ENCODE measurements at regions not wholly inside any gene's neighbourhood (a gene's known extent, or its start where the extent isn't known, plus 50 kb on each side); places are given as distances from the start of the nearest gene placed in this dataset.
"Not testable (repeated sequence)": the region's sequence is repeated elsewhere in the genome, so short reads cannot be mapped to it uniquely, and the experiment has no call there.

DNA sequence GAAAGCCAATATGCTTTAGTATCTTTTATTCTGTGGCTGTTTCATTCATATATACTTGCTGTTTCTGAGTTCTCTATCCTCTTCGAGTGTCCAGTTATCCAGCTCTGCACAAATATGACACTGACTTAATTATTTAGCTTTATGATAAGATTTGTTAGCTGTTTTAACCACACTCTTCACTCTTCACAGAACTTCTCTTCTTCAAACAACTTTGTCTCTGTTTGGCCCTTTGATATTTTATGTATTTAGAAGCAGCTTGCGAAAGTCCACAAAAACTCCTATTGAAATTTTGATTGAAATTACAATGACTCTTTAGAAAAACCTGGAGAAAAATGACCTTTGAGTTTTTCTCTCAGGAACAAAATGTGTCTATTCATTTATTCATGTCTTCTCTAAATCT lies 407.0 kb downstream of the CPS1 start:
- no peak for DNase-seq

DNA sequence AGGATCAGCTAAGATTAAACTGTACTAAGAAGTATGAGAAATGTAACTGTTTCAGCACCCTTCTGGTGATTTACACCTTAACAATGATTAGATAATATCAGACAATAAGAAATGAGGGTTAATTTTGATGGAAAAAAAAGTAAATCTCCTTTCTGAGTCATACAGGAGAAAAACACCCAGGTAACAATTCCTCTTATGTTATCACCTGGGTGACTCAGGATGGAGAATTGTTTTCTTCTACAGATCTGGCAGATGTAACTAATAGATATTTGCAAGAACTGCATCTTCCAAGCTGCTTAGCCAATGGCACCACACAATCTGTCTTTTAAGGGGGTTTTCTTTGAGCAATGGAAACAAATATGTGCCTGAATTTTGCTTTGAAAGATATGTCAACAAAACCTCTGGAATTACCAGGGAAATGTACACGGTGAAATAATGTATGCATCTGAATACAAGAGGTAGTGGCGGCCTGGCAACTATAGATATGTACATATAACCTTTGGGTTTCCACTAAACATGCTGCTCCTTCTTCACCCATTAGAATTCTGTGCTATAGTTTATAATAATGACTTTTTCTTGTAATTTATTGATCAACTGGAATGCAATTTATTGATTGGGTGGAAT lies 407.9 kb downstream of the CPS1 start:
- DNase-seq: no peak

DNA sequence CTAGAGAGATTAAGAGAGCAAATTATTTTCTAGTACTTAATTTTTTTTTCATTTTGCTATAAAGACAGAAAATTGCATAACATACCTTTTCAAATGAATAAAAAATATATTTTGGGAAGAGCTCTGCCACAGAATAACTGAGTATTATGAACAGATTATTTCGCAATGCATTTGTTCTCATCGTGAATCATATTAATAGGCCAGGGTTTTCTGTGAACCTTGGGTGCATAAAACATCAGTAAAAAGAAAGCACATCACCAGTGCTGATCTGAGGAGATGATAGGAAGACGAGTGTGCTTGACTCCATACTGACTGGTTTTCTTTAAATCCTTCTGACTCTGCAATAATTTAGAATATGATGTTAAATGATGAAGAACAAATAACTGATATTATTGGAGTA lies 409.1 kb downstream of the CPS1 start:
- no peak for DNase-seq

DNA sequence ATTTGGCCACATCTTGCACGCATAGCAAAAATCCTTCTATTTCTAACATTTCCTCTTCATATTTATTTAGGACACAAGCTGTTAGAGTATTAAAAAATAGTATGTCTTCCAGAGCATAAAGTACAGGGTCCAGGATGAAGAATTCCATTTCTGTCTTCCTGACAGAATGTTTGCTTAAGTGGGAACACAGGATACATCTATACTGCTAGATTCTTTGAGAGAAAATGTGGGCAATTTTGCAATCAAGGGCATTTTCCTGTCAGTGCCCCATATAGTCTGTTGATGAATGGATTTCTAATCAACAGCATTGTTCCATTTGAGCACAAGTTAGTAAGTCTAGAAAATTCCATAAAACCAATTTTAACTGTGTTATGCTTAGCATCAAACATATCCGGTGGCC lies 409.9 kb downstream of the CPS1 start:
- no peak for DNase-seq

DNA sequence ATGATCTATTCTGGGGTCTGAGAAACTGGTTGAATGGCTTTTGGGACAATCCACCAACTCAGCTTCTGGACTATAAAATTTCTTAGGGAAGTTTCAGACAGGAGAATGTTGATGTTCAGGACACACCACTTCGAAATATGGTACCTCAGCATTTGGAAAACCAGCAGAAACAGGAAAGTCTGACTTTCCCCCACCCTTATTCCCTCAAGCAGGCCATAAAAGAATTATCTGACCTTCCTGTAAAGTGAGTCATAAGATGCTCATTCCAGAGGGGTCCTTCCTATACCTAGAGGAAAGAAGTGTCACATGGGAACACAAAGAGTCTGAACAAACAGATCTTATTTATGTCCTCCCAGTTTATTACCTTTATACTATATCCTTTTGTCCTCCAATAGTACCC lies 415.0 kb downstream of the CPS1 start:
- no peak for DNase-seq

DNA sequence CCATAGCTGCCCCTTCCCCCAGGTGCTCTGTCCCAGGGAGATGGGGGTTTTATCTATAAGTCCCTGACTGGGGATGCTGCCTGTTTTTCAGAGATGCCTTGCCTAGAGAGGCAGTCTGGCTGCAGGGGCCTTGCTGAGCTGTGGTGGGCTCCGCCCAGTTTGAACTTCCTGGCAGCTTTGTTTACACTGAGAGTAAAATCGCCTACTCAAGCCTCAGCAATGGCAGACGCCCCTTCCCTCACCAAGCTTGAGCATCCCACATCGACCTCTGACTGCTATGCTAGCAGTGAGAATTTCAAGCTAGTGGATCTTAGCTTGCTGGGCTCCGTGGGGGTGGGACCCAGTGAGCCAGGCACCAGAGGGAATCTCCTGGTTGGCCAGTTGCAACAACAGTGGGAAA lies 430.4 kb downstream of the CPS1 start:
- not testable (repeated sequence) for DNase-seq

DNA sequence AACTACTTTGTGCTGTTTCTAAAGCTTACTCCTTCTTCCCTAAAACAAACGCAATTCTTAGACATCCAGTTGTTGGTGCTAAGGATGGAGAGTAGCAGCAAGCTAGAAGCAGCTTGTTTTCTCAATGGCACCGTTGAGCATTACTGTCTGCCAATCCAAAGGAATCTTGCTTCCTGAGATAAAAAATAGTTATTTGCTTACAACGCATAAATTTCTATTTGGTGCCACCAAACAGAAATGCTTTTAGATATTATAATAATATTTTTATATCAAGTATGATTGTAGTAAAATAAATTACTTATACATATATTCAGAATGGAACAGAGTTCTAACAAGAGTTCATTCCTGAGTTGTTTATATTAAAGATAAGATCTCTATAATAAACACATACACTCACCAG lies 434.7 kb downstream of the CPS1 start:
- no peak for DNase-seq

DNA sequence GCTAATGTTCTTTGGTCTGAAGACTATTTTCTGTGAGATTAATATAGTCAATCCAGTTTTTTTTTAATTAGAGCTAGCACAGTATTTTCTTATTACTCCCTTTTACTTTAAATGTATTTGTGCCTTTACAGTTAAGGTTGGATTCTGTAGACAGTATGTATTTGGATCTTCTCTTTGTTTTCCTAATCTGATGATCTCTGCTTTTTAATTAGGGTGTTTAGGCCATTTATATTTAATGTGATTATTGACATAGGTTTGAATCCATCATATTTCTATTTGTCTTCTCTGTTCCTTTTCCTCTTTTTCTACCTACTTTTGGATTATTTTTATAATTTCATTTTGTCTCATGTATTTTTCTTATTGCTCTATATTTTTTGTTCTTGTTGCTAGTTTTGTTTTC lies 437.7 kb downstream of the CPS1 start:
- no peak for DNase-seq

DNA sequence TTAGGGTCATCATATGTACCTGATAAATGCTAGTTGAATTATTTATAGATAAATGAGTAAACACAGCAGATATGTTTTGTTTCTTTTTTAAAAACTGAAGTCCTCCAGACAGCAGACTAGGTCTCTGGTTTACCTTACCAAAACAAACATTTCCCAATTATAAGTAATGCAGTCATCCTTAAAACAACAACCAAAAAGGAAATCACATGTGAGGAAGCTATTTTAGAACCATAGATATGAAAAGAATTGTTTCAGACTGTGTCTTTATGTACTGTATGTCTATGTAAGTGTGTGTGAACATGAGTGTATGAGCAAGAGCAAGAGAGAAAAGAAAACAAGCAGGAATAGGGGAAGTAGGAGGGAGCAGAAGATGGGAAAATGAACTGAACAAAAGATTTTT lies 441.0 kb downstream of the CPS1 start:
- no peak for DNase-seq

DNA sequence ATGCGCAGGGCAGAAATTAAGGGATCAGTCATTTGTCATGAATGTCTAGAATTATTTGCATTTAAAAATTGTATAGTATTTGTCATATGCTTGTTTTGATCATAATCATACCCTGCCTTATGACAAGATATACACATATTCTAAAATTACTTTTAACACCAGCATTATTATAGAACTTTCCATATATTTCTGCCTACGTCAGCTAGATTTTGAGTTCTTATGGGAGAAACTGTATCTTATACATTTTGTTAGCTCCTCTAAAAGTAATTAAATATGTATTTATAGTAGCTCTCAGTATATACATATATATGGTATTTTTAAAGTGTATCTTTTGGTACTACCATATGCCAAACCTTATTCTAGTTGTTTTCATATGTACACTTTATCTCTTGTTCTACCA lies 441.9 kb downstream of the CPS1 start:
- no peak for DNase-seq

DNA sequence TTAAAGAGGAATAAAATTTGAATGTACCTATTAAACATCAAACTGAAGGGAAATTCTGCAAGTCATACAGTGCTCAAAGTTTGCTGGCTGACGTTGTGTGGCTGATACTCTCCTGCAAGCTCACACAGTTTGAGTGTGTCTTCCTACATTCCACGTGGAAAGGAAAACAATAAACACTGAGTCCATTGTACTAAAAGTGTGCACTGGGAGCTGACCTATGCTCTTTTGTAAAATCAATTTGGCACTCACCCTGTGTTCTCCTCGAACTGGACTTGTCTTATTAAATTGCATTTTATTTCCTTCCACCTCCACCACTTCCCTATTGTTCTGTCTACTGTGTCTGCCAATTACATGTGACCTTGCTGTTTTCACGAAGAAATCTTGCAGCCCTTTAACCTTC lies 458.0 kb downstream of the CPS1 start:
- DNase-seq: no peak

DNA sequence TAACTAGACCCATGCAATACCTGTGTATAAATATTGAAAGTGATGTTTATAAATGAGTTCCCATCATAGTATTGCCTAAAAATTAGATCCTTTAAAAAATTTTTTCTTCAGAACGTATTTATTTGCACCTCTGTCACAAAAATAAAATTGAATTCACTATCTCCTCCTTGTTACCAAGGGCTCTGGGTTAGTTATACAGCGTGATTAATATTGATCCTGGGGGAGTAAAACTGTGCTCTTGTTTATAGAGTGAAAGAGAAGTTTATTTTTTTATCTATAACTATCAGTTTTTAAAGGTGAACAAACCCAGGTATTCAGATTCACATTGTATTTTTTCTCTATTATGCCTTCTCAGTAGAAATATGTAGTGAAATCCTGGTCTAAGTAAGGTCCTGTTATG lies 458.5 kb downstream of the CPS1 start:
- no peak for DNase-seq

DNA sequence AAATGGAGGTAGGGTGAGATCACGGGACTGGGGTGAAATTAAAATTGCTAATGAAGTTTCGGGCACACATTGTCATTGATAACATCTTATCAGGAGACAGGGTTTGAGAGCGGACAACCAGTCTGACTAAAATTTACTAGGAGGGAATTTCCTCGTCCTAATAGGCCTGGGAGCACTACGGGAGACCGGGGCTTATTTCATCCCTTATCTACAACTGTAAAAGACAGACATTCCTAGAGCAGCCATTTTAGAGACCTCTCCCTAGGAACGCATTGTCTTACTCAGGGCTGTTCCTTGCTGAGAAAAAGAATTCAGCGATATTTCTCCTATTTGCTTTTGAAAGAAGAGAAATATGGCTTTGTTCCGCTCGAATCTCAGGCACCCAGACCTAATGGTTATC lies 468.7 kb downstream of the CPS1 start:
- DNase-seq: not testable (repeated sequence)

DNA sequence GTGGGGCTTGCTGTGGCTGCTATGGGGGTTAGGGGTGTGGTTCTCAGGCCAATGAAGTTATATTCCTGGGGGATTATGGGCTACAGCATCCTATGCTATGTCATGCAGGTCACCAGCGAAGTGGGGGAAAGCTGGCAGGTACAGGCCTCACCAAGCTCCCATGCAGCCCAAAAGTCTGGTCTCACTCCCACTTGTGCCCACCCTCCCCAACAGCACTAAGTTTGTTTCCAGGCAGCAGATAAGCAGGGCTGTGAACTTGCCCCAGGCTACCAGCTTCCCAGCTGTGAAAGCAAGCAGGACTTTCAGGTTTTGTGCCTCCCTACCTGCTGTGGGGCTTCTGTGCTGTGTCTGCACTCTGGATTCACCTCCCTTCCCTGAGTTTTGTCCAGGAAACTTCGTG lies 469.7 kb downstream of the CPS1 start:
- DNase-seq: no peak

DNA sequence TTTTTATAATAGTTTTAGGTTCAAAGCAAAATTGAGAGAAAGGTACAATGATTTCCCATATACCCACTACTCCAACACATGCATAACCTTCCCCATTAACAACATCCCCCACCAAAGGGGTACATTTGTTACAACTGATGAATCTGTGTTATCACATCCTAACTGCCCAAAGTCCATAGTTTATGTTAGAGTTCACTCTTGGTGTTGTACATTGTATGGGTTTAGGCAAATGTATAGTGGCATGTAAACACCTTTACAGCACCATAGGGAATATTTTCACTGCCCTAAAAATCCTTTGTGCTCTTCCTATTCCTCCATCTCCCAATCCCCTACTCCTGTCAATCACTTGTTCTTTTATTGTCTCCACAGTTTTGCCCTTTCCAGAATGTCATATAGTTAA lies 471.6 kb downstream of the CPS1 start:
- DNase-seq: no peak

DNA sequence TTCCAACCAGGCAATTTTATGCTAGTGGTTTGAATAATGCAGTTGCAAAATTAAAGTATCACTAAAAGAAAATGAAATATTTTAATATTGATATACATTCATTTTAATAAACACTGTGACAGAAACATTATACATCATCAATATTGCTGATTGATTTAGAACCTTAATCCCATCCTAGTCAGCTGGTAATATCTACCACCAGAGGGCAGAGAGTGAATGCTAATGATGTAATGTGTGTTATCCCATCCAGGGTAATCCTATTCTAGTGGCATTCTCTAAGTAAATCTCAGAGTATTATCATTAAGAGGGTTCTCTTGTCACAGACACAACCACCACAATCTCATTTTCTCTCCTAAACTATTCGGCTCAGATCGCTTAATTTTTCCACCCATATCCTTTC lies 477.4 kb downstream of the CPS1 start:
- no peak for DNase-seq

DNA sequence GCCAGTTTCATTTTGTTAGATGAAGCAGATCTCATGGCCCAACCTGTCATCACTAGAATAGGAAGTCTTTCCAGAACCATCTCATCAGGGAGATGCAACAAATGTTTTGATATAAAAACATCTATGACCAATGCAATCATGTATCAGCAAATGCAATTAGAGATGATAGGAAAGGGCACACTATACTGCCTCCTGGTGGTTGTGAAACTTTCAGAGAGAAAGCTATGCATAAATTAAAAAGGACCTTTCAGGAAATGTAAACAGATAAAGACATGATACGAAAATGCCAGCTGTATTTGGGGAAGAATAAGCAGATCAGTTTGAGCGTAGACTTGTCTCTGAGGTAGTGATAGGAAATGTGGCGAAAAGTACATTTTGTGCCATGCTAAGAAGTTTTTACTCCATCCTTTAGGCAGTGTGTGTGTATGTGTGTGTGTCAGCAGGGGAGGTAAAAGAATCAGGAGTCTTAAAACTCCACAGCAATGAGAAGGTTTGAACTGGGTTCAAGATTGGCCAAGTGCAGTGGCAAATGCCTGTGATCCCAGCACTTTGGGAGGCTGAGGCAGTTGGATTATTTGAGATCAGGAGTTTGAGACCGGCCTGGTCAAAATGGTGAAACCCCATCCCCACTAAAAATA lies 479.3 kb downstream of the CPS1 start:
- no peak for DNase-seq

DNA sequence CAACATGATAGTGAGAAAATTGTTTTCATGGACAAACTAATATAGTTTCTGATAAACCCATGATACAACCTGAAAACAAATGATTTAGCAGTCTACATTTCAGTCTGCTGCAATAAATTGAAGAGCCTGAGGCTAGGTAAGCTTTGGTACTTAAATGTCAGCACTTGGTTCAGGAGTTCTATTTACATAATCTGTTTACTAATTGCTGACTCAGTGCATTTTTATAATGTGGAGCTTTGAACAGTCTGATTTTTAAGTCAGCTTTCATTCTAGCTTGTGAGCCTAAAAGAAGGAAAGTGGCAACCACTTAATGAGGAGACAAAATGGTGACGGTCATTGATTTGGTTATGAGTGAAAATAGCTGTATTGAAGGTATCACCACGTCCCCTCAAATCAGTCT lies 488.6 kb downstream of the CPS1 start:
- no peak for DNase-seq

DNA sequence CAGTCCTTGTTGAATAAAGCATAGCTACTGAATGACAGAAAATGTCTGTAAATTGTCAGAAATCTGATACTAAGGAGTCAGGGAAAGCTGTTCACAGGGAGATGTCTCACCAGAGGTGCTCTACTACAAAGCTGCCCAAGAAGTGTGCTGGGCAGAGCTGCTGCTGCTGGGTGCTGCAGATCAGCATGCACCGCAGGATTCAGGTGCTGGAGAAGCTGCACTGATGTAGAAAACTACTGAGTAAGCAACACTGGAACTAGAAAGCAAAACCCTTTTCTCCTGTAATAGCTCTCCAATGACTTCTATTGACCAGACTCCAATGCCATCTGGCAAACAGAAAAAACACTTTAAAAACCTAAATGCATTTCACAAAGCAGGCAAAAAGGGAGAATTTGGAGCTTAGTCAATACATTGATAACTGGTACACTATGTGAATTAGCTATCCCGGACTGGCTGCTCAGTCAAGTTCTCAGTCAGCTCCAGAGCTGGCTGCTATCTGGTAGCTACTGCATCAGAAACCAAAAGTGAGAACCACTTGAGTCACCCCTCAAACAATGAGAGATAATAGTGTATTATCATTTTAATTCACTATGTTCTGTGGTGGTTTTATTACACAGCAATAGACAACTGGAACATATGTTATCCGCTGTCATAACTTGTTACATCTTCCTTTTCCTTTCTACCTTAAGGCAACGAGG lies 493.1 kb downstream of the CPS1 start:
- DNase-seq: no peak

DNA sequence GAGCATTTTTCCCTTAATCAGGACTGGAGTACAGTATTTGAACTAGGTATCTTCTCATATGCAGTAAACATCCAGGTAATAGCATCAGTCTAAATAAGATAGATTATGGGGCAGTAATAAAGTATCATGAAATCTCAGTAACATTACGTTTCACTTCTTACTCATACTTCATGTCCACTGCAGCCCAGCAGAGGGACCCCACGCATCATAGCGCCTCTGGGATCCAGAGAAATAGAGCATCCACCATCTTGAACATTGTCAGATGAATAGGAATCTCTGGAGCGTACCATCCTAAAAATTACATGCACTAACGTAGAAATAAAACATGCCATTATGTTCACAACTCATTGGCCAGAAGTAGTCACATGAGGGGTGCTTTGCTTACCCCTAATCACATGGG lies 499.0 kb downstream of the CPS1 start:
- DNase-seq: no peak

DNA sequence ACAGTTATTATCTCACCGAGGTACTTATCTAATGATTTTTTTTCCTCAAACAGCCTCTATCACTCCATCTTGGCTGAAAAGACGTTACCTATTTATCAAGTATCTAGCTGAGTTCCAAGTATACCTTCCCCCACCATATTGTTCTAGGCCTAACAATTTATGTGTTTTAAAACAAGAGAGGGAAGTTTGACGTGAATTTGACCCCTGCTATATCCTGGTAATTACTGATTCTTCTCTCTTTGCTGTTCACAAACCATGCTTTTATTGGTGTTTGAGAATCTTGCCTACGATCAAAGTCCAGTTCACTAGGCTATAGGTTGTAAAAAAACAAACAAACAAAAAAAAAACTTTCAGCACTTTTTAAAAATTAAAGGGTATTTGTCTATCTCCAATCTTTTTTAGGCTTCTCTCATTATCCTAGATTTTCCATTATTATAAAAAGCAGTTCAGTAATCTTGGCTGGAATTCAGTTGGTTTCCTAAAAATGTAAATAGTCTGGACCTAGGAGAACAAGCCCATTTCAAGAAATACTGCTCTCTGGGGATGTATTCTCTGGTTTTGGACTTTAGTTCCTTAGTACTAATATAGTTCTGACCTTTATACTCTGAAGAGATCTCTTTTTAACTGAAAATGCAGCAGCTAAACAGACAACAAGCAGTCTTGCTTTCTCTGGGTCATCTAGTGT lies 505.4 kb downstream of the CPS1 start:
- no peak for DNase-seq

DNA sequence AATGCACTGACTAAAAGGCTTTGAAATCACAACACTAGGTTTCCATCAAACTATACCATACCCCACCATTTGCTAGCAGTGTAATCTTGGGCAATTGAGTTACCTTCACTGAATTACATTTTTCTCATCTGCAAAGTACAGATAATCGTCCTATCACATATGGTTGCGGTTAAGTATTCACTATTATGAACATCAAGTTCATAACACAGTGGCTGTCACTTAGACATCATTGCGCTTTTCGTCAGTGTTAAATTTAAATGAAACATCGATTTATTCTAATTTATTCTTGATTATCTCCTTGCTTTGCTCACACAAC lies 505.9 kb downstream of the CPS1 start:
- DNase-seq: no peak

DNA sequence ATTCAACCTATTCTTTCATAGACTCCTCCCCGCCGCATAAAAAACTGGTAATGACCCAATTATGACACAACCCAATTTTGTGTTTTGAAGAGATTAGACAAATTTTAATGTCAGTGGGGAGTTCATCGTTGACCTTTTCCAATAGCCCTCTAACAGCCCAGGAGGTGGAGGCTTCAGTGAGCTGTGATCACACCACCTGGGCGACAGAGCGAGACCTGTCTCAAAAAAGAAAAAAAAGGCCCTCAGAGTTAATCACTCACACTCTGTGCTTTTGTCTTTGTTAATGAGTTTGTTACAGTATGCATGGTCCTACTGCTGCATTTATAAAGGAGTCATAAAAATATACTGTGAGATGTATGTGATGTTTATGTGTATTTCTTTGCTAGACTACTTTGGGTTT lies 510.6 kb downstream of the CPS1 start:
- DNase-seq: no peak

DNA sequence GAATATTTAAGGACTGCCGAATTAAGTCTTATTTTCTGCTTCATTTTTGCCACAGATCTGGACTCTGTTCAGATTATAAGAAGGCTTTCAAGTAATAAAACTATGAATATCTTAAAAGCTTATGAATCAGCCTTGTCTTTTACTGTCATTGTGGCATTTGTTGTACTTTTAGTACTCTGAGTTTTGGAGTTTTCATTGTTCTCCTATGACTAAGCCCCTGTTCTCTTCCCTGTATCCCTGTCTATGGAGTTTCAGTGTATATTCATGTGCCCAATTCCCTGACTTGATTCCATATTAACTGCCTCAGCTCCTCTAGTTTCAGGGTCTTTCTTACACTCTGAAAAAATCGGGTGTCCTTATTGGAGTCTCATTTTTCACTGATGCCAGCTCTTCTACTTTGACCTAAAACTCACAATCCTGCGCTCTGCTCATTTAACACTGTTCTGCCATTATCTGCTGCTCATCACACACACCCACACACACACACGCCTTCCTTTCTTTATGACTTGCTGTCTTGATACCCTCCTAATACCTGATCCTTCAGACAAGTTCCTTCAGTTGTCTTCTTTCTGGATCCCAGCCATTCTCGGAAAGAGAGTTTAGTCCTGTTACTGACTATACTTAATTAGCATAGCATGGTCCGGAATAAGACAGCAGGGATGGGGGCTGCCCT lies 511.8 kb downstream of the CPS1 start:
- DNase-seq: no peak
